ENCODE measurements at regions not wholly inside any gene's neighbourhood (a gene's known extent, or its start where the extent isn't known, plus 50 kb on each side); places are given as distances from the start of the nearest gene placed in this dataset.

- no peak for DNase-seq (ENCODE audit: low read depth)
Observed at GRCh38 chr3:10583798-10584708, 78.7 kb upstream of the ATP2B2 start.

GRCh38 chr3:10585945-10586344, 80.6 kb upstream of the ATP2B2 start:
- no peak for DNase-seq (ENCODE audit: low read depth)

GRCh38 chr3:10594915-10595314, 89.5 kb upstream of the ATP2B2 start:
- peak; percentile 78 for DNase-seq (ENCODE audit: low read depth)

GRCh38 chr3:10596746-10597448, 91.5 kb upstream of the ATP2B2 start:
- DNase-seq (ENCODE audit: low read depth), result no peak

GRCh38 chr3:10597733-10598132, 92.3 kb upstream of the ATP2B2 start:
- no peak for DNase-seq (ENCODE audit: low read depth)

GRCh38 chr3:10599017-10599416, 93.6 kb upstream of the ATP2B2 start:
- no peak for DNase-seq (ENCODE audit: low read depth)

GRCh38 chr3:10599444-10599843, 94.1 kb upstream of the ATP2B2 start:
- no peak for DNase-seq (ENCODE audit: low read depth)

- peak; percentile 8 for DNase-seq (ENCODE audit: low read depth)
Observed at GRCh38 chr3:10600296-10600714, 94.9 kb upstream of the ATP2B2 start.

GRCh38 chr3:10600726-10601125, 95.3 kb upstream of the ATP2B2 start:
- DNase-seq (ENCODE audit: low read depth), result peak; percentile 21

- DNase-seq (ENCODE audit: low read depth), result peak; percentile 22
Observed at GRCh38 chr3:10601151-10601856, 95.9 kb upstream of the ATP2B2 start.

GRCh38 chr3:10601857-10602230, 96.5 kb upstream of the ATP2B2 start:
- DNase-seq (ENCODE audit: low read depth), result no peak

- no peak for DNase-seq (ENCODE audit: low read depth)
Observed at GRCh38 chr3:10602271-10602670, 96.9 kb upstream of the ATP2B2 start.

- DNase-seq (ENCODE audit: low read depth), result no peak
Observed at GRCh38 chr3:10602769-10603768, 97.7 kb upstream of the ATP2B2 start.

- DNase-seq (ENCODE audit: low read depth), result no peak
Observed at GRCh38 chr3:10609134-10609533, 103.7 kb upstream of the ATP2B2 start.

GRCh38 chr3:10614168-10614567, 108.8 kb upstream of the ATP2B2 start:
- peak; percentile 11 for DNase-seq (ENCODE audit: low read depth)

GRCh38 chr3:10615715-10616114, 110.3 kb upstream of the ATP2B2 start:
- no peak for DNase-seq (ENCODE audit: low read depth)

- DNase-seq (ENCODE audit: low read depth), result no peak
Observed at GRCh38 chr3:10616321-10616720, 110.9 kb upstream of the ATP2B2 start.

- DNase-seq (ENCODE audit: low read depth), result no peak
Observed at GRCh38 chr3:10619989-10620832, 114.8 kb upstream of the ATP2B2 start.

- no peak for DNase-seq (ENCODE audit: low read depth)
Observed at GRCh38 chr3:10620833-10621082, 115.4 kb upstream of the ATP2B2 start.

GRCh38 chr3:10623578-10624275, 118.3 kb upstream of the ATP2B2 start:
- DNase-seq (ENCODE audit: low read depth), result no peak

All from RPMI7951 (cell line).